A673 (cell line): ENCODE measurements at regions not wholly inside any gene's neighbourhood (a gene's known extent, or its start where the extent isn't known, plus 50 kb on each side); places are given as distances from the start of the nearest gene placed in this dataset.
"Not testable (repeated sequence)": the region's sequence is repeated elsewhere in the genome, so short reads cannot be mapped to it uniquely, and the experiment has no call there.

Experiments used
- BruUV-seq: library from RNA; stranded (reverse); fragments of 400-500 nt; replicated peaks from 2 replicates; lab custom pipeline; 2021; lab: Mats Ljungman, UMichigan
- CTCF ChIA-PET: fragments of 300-600 bp; sonication (Branson Sonifier 250); formaldehyde crosslinking; loops from one replicate; lab custom pipeline; 2022; ENCODE audit warnings: antibody characterized with exemption; lab: Charles Lee
- POLR2A ChIA-PET: fragments of 300-600 bp; sonication (Branson Sonifier 250); formaldehyde crosslinking; loops from one replicate; lab custom pipeline; 2022; ENCODE audit warnings: antibody characterized with exemption; ENCODE audit not compliant: low non-redundant PET; lab: Charles Lee
- DNase-seq: peaks from one replicate; pipeline ENCODE4 v3.0.0-alpha.2; 2015; ENCODE audit warnings: low spot score
- H3K27ac ChIP-seq: fragments of 200-600 bp; sonication (generic); 2 replicates; pipeline ENCODE4 v1.5.1; 2016; ENCODE audit warnings: mixed run types, low read depth, mild to moderate bottlenecking, mixed read lengths, antibody characterized with exemption, low read length; ENCODE audit not compliant: poor library complexity, severe bottlenecking
- H3K27me3 ChIP-seq: fragments of 200-600 bp; sonication (generic); replicated peaks from 2 replicates; pipeline ENCODE4 v1.6.1; 2017; ENCODE audit warnings: mixed run types, low read depth, mild to moderate bottlenecking, mixed read lengths, antibody characterized with exemption, low read length; ENCODE audit not compliant: insufficient read depth, poor library complexity
- H3K36me3 ChIP-seq: fragments of 200-600 bp; sonication (generic); 2 replicates; pipeline ENCODE4 v1.6.1; 2016; ENCODE audit warnings: mixed run types, mild to moderate bottlenecking, mixed read lengths, antibody characterized with exemption, low read length; ENCODE audit not compliant: insufficient read depth, poor library complexity, severe bottlenecking
- H3K4me1 ChIP-seq: fragments of 200-600 bp; sonication (generic); 2 replicates; pipeline ENCODE4 v1.6.1; 2017; ENCODE audit warnings: mixed run types, mild to moderate bottlenecking, mixed read lengths, antibody characterized with exemption, low read length; ENCODE audit not compliant: insufficient read depth, poor library complexity, severe bottlenecking
- H3K4me3 ChIP-seq: fragments of 200-600 bp; sonication (generic); 2 replicates; pipeline ENCODE4 v1.5.1; 2016; ENCODE audit warnings: low read depth, mixed run types, mild to moderate bottlenecking, mixed read lengths, low read length; ENCODE audit not compliant: poor library complexity, severe bottlenecking
- H3K9me3 ChIP-seq: fragments of 200-600 bp; sonication (generic); 2 replicates; pipeline ENCODE4 v1.6.1; 2016; ENCODE audit warnings: mixed run types, low read depth, mild to moderate bottlenecking, mixed read lengths, antibody characterized with exemption, low read length; ENCODE audit not compliant: poor library complexity, severe bottlenecking
- EZH2 ChIP-seq: fragments of 200-600 bp; sonication (generic); IDR thresholded peaks from 2 replicates; pipeline ENCODE4 v1.6.1; 2017; ENCODE audit warnings: borderline replicate concordance, low read depth, mild to moderate bottlenecking, mixed read lengths, antibody characterized with exemption, low read length; ENCODE audit not compliant: poor library complexity, severe bottlenecking
- intact Hi-C: fragments of 100-400 bp; cut with micrococcal nuclease; formaldehyde crosslinking; loops from one replicate; pipeline ENCODE4 v1.10.0; 2022; ENCODE audit not compliant: unreplicated experiment
- TF ChIP-seq, protein P1 (sequence below): fragments of 300-800, 200-600 bp; sonication (generic); conservative IDR thresholded peaks from 2 replicates; pipeline ENCODE4 v1.5.1; 2017; ENCODE audit warnings: low read depth, mild to moderate bottlenecking, antibody characterized with exemption, low read length, moderate library complexity, mixed read lengths

- no TSS peak for BruUV-seq
- TF ChIP-seq EZH2, result no peak
- TF ChIP-seq, protein P1, sequence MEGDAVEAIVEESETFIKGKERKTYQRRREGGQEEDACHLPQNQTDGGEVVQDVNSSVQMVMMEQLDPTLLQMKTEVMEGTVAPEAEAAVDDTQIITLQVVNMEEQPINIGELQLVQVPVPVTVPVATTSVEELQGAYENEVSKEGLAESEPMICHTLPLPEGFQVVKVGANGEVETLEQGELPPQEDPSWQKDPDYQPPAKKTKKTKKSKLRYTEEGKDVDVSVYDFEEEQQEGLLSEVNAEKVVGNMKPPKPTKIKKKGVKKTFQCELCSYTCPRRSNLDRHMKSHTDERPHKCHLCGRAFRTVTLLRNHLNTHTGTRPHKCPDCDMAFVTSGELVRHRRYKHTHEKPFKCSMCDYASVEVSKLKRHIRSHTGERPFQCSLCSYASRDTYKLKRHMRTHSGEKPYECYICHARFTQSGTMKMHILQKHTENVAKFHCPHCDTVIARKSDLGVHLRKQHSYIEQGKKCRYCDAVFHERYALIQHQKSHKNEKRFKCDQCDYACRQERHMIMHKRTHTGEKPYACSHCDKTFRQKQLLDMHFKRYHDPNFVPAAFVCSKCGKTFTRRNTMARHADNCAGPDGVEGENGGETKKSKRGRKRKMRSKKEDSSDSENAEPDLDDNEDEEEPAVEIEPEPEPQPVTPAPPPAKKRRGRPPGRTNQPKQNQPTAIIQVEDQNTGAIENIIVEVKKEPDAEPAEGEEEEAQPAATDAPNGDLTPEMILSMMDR, result no peak
- Histone ChIP-seq H3K36me3 (no peaks in the 10 kb centered on the region), H3K27me3 (no peaks in the 10 kb centered on the region), H3K4me3 (no peak overlapping the region), H3K4me1 (peaks cover 6% of the 10 kb centered on the region), H3K9me3 (peaks cover 1% of the 10 kb centered on the region), H3K27ac (no peak overlapping the region)
- POLR2A ChIA-PET, result no interaction called here
- CTCF ChIA-PET, result no interaction called here
- no peak for DNase-seq
- intact Hi-C loops, result no loop called here
Measured at GRCh38 chr12:94012071-94012470, 136.3 kb upstream of the PLXNC1 start.

GRCh38 chr12:94012590-94012989 lies 135.8 kb upstream of the PLXNC1 start:
- TF ChIP-seq, protein P1, result no peak
- TF ChIP-seq EZH2, result no peak
- no peak for DNase-seq
- Histone ChIP-seq H3K4me3 (no peak overlapping the region), H3K36me3 (no peaks in the 10 kb centered on the region), H3K9me3 (peaks cover 6% of the 10 kb centered on the region), H3K4me1 (peaks cover 6% of the 10 kb centered on the region), H3K27ac (no peak overlapping the region), H3K27me3 (no peaks in the 10 kb centered on the region)
- intact Hi-C loops, result no loop called here
- no TSS peak for BruUV-seq
- POLR2A ChIA-PET, result no interaction called here
- CTCF ChIA-PET, result no interaction called here

GRCh38 chr12:94017247-94017646 lies 131.1 kb upstream of the PLXNC1 start:
- H3K9me3 ChIP-seq, H3K36me3 ChIP-seq, H3K27me3 ChIP-seq, H3K4me3 ChIP-seq, H3K27ac ChIP-seq, H3K4me1 ChIP-seq, CTCF ChIA-PET, intact Hi-C loops, POLR2A ChIA-PET, DNase-seq, BruUV-seq: not testable (repeated sequence)

- no TSS peak for BruUV-seq
Measured at GRCh38 chr12:94020335-94020734, 128.0 kb upstream of the PLXNC1 start.

More at GRCh38 chr12:94020335-94020734, 128.0 kb upstream of the PLXNC1 start:
- H3K27me3 ChIP-seq, result no peaks in the 10 kb centered on the region
- H3K36me3 ChIP-seq, result no peaks in the 10 kb centered on the region
- DNase-seq, result no peak
- CTCF ChIA-PET, result no interaction called here
- TF ChIP-seq EZH2, result no peak
- POLR2A ChIA-PET, result no interaction called here
- no peak overlapping the region for H3K27ac ChIP-seq
- intact Hi-C loops, result no loop called here
- no peak overlapping the region for H3K4me3 ChIP-seq
- no peaks in the 10 kb centered on the region for H3K4me1 ChIP-seq
- H3K9me3 ChIP-seq, result peaks cover 16% of the 10 kb centered on the region
